CD4-positive, alpha-beta T cell treated with Interleukin-1 beta for 1 hour (primary cell): ENCODE measurements at regions not wholly inside any gene's neighbourhood (a gene's known extent, or its start where the extent isn't known, plus 50 kb on each side); places are given as distances from the start of the nearest gene placed in this dataset.

Source experiments
- DNase-seq, 2 donors: peaks; one replicate each; pipeline ENCODE4 v3.0.0-alpha.2; 2020 to 2022

GRCh38 chr3:22907161-22907780 lies 295.9 kb upstream of the UBE2E2 start:
- DNase-seq = no peak

- no peak for DNase-seq
These were observed 295.3 kb upstream of the UBE2E2 start for GRCh38 chr3:22907796-22908195.

GRCh38 chr3:22908989-22909507 lies 294.1 kb upstream of the UBE2E2 start:
- DNase-seq = no peak

- no peak for DNase-seq
These were observed 286.2 kb upstream of the UBE2E2 start for GRCh38 chr3:22916933-22917332.

- DNase-seq = no peak
These were observed 283.1 kb upstream of the UBE2E2 start for GRCh38 chr3:22920006-22920405.

GRCh38 chr3:22922317-22922716 lies 280.8 kb upstream of the UBE2E2 start:
- DNase-seq = no peak

- no peak for DNase-seq
These were observed 279.4 kb upstream of the UBE2E2 start for GRCh38 chr3:22923711-22924110.

- no peak for DNase-seq
These were observed 274.7 kb upstream of the UBE2E2 start for GRCh38 chr3:22928216-22929110.

GRCh38 chr3:22933051-22933840 lies 269.9 kb upstream of the UBE2E2 start:
- DNase-seq = no peak

GRCh38 chr3:22933841-22934116 lies 269.3 kb upstream of the UBE2E2 start:
- no peak for DNase-seq

GRCh38 chr3:22935040-22935439 lies 268.1 kb upstream of the UBE2E2 start:
- DNase-seq = no peak

GRCh38 chr3:22937536-22937935 lies 265.6 kb upstream of the UBE2E2 start:
- DNase-seq = no peak

GRCh38 chr3:22938739-22939138 lies 264.4 kb upstream of the UBE2E2 start:
- DNase-seq = no peak

- DNase-seq = no peak
These were observed 263.8 kb upstream of the UBE2E2 start for GRCh38 chr3:22939349-22939748.

- no peak for DNase-seq
These were observed 262.8 kb upstream of the UBE2E2 start for GRCh38 chr3:22940285-22940684.

- DNase-seq = no peak
These were observed 260.1 kb upstream of the UBE2E2 start for GRCh38 chr3:22942981-22943380.

GRCh38 chr3:22947851-22948250 lies 255.3 kb upstream of the UBE2E2 start:
- no peak for DNase-seq

- DNase-seq = no peak
These were observed 251.2 kb upstream of the UBE2E2 start for GRCh38 chr3:22951910-22952309.

- DNase-seq = no peak
These were observed 250.3 kb upstream of the UBE2E2 start for GRCh38 chr3:22952860-22953259.

GRCh38 chr3:22959593-22959992 lies 243.5 kb upstream of the UBE2E2 start:
- DNase-seq = no peak

- peak in 1 of 2 donors; percentile 0 for DNase-seq
These were observed 242.8 kb upstream of the UBE2E2 start for GRCh38 chr3:22960105-22960984.

- no peak for DNase-seq
These were observed 240.9 kb upstream of the UBE2E2 start for GRCh38 chr3:22962244-22962643.

GRCh38 chr3:22966349-22966748 lies 236.8 kb upstream of the UBE2E2 start:
- no peak for DNase-seq
